ENCODE measurements at regions not wholly inside any gene's neighbourhood (a gene's known extent, or its start where the extent isn't known, plus 50 kb on each side); places are given as distances from the start of the nearest gene placed in this dataset.

GRCh38 chr15:87656372-87656771 lies 600.2 kb downstream of the NTRK3 start:
- TF ChIP-seq POLR2AphosphoS5 (IDR thresholded peaks at IDR 0.05; ENCODE audit: low read depth, low read length) (no peak), SIN3A (IDR thresholded peaks at IDR 0.05; ENCODE audit: borderline replicate concordance, insufficient read depth, low read depth, low read length) (no peak)
- TF ChIP-seq, protein P1, sequence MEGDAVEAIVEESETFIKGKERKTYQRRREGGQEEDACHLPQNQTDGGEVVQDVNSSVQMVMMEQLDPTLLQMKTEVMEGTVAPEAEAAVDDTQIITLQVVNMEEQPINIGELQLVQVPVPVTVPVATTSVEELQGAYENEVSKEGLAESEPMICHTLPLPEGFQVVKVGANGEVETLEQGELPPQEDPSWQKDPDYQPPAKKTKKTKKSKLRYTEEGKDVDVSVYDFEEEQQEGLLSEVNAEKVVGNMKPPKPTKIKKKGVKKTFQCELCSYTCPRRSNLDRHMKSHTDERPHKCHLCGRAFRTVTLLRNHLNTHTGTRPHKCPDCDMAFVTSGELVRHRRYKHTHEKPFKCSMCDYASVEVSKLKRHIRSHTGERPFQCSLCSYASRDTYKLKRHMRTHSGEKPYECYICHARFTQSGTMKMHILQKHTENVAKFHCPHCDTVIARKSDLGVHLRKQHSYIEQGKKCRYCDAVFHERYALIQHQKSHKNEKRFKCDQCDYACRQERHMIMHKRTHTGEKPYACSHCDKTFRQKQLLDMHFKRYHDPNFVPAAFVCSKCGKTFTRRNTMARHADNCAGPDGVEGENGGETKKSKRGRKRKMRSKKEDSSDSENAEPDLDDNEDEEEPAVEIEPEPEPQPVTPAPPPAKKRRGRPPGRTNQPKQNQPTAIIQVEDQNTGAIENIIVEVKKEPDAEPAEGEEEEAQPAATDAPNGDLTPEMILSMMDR (IDR thresholded peaks at IDR 0.05), result no peak
- TF ChIP-seq, protein P2, sequence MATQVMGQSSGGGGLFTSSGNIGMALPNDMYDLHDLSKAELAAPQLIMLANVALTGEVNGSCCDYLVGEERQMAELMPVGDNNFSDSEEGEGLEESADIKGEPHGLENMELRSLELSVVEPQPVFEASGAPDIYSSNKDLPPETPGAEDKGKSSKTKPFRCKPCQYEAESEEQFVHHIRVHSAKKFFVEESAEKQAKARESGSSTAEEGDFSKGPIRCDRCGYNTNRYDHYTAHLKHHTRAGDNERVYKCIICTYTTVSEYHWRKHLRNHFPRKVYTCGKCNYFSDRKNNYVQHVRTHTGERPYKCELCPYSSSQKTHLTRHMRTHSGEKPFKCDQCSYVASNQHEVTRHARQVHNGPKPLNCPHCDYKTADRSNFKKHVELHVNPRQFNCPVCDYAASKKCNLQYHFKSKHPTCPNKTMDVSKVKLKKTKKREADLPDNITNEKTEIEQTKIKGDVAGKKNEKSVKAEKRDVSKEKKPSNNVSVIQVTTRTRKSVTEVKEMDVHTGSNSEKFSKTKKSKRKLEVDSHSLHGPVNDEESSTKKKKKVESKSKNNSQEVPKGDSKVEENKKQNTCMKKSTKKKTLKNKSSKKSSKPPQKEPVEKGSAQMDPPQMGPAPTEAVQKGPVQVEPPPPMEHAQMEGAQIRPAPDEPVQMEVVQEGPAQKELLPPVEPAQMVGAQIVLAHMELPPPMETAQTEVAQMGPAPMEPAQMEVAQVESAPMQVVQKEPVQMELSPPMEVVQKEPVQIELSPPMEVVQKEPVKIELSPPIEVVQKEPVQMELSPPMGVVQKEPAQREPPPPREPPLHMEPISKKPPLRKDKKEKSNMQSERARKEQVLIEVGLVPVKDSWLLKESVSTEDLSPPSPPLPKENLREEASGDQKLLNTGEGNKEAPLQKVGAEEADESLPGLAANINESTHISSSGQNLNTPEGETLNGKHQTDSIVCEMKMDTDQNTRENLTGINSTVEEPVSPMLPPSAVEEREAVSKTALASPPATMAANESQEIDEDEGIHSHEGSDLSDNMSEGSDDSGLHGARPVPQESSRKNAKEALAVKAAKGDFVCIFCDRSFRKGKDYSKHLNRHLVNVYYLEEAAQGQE (IDR thresholded peaks at IDR 0.05; ENCODE audit: insufficient read depth in 1 of 2, low read depth in 2 of 2, low read length in 1 of 2), result no peak
